ENCODE measurements at regions not wholly inside any gene's neighbourhood (a gene's known extent, or its start where the extent isn't known, plus 50 kb on each side); places are given as distances from the start of the nearest gene placed in this dataset.

- Histone ChIP-seq H4K20me1 (ENCODE audit: insufficient read depth, low read length) (no peaks in the 10 kb centered on the region), H3K4me1 (ENCODE audit: control insufficient read depth in 1 of 2, insufficient read depth in 2 of 2, low read length in 2 of 2) (no peaks in the 10 kb centered on the region), H3K27ac (ENCODE audit: low read depth in 1 of 2, low read length in 2 of 2) (no peak overlapping the region), H3K4me3 (replicated peaks in 1 of 3; ENCODE audit: low read depth in 2 of 3, low read length in 3 of 3) (no peak overlapping the region), H3K4me2 (replicated peaks; ENCODE audit: extremely low read depth, low read length, poor library complexity, severe bottlenecking) (no peak overlapping the region), H2AFZ (ENCODE audit: insufficient read depth, low read depth, low read length, poor library complexity, severe bottlenecking) (no peak overlapping the region), H3K79me2 (ENCODE audit: insufficient read depth, low read length) (no peaks in the 10 kb centered on the region), H3K36me3 (replicated peaks in 1 of 2; ENCODE audit: control insufficient read depth in 1 of 2, insufficient read depth in 2 of 2, low read length in 2 of 2) (no peaks in the 10 kb centered on the region), H3K9me3 (replicated peaks in 1 of 2; ENCODE audit: control insufficient read depth in 1 of 2, insufficient read depth in 1 of 2, low read length in 2 of 2) (no peaks in the 10 kb centered on the region), H3K9ac (ENCODE audit: insufficient read depth, low read length, poor library complexity, severe bottlenecking) (no peak overlapping the region), H3K27me3 (ENCODE audit: control insufficient read depth in 2 of 2, insufficient read depth in 2 of 2, low read length in 2 of 2) (no peaks in the 10 kb centered on the region)
- Mint-ChIP-seq H3K9me3 (no peaks in the 10 kb centered on the region), H3K27me3 (ENCODE audit: low read depth in 3 of 3) (peaks cover 4 to 10% (median 5%) of the 10 kb centered on the region in 3 donors), H3K36me3 (no peaks in the 10 kb centered on the region), H3K4me3 (no peak overlapping the region), H3K27ac (no peak overlapping the region), H3K4me1 (no peaks in the 10 kb centered on the region)
- DNase-seq, result no peak
- WGBS (ENCODE audit: insufficient coverage), result 80% methylated on average over 6 of the region's 9 CpGs
- no peak for TF ChIP-seq CTCF (IDR thresholded peaks at IDR 0.05)
- intact Hi-C loops (cut with micrococcal nuclease), result no loop called here
Measured at GRCh38 chr10:117616179-117616578, 73.6 kb downstream of the EMX2 start.

GRCh38 chr10:117617086-117617485 is 74.5 kb downstream of the EMX2 start:
- intact Hi-C loops (cut with micrococcal nuclease), result no loop called here
- WGBS (ENCODE audit: insufficient coverage), result 75% methylated on average over 1 of the region's 3 CpGs

More at GRCh38 chr10:117617086-117617485, 74.5 kb downstream of the EMX2 start:
- Histone ChIP-seq H3K27ac (ENCODE audit: low read depth in 1 of 2, low read length in 2 of 2) (no peak overlapping the region), H3K4me2 (replicated peaks; ENCODE audit: extremely low read depth, low read length, poor library complexity, severe bottlenecking) (no peak overlapping the region), H3K27me3 (ENCODE audit: control insufficient read depth in 2 of 2, insufficient read depth in 2 of 2, low read length in 2 of 2) (no peaks in the 10 kb centered on the region), H4K20me1 (ENCODE audit: insufficient read depth, low read length) (no peaks in the 10 kb centered on the region), H2AFZ (ENCODE audit: insufficient read depth, low read depth, low read length, poor library complexity, severe bottlenecking) (no peak overlapping the region), H3K4me3 (replicated peaks in 1 of 3; ENCODE audit: low read depth in 2 of 3, low read length in 3 of 3) (no peak overlapping the region), H3K4me1 (ENCODE audit: control insufficient read depth in 1 of 2, insufficient read depth in 2 of 2, low read length in 2 of 2) (no peaks in the 10 kb centered on the region), H3K9me3 (replicated peaks in 1 of 2; ENCODE audit: control insufficient read depth in 1 of 2, insufficient read depth in 1 of 2, low read length in 2 of 2) (no peaks in the 10 kb centered on the region), H3K36me3 (replicated peaks in 1 of 2; ENCODE audit: control insufficient read depth in 1 of 2, insufficient read depth in 2 of 2, low read length in 2 of 2) (no peaks in the 10 kb centered on the region), H3K9ac (ENCODE audit: insufficient read depth, low read length, poor library complexity, severe bottlenecking) (no peak overlapping the region), H3K79me2 (ENCODE audit: insufficient read depth, low read length) (no peaks in the 10 kb centered on the region)
- H3K27me3 Mint-ChIP-seq (ENCODE audit: low read depth in 3 of 3), result peaks cover 4 to 10% (median 7%) of the 10 kb centered on the region in 3 donors
- peaks cover 0 to 2% (median 0%) of the 10 kb centered on the region in 7 donors for H3K9me3 Mint-ChIP-seq
- no peak overlapping the region for H3K27ac Mint-ChIP-seq
- no peak for DNase-seq
- no peak overlapping the region for H3K4me3 Mint-ChIP-seq
- no peaks in the 10 kb centered on the region for H3K4me1 Mint-ChIP-seq
- H3K36me3 Mint-ChIP-seq, result no peaks in the 10 kb centered on the region
- TF ChIP-seq CTCF (IDR thresholded peaks at IDR 0.05), result no peak

Measured in CD14-positive monocyte (primary cell).